NCI-H1930 (cell line): ENCODE measurements at regions not wholly inside any gene's neighbourhood (a gene's known extent, or its start where the extent isn't known, plus 50 kb on each side); places are given as distances from the start of the nearest gene placed in this dataset.
"Not testable (repeated sequence)": the region's sequence is repeated elsewhere in the genome, so short reads cannot be mapped to it uniquely, and the experiment has no call there.

Experiments
- DNase-seq, 2 experiments: peaks; one replicate each; lab custom pipeline; 2025; lab: John Stamatoyannopoulos, UW

GRCh38 chr4:181108237-181108636 is 1135.0 kb upstream of the TENM3 start:
- DNase-seq: no peak

- DNase-seq: no peak
Measured at GRCh38 chr4:181119186-181119585, 1124.0 kb upstream of the TENM3 start.

GRCh38 chr4:181121733-181122132 is 1121.5 kb upstream of the TENM3 start:
- no peak for DNase-seq

DNA sequence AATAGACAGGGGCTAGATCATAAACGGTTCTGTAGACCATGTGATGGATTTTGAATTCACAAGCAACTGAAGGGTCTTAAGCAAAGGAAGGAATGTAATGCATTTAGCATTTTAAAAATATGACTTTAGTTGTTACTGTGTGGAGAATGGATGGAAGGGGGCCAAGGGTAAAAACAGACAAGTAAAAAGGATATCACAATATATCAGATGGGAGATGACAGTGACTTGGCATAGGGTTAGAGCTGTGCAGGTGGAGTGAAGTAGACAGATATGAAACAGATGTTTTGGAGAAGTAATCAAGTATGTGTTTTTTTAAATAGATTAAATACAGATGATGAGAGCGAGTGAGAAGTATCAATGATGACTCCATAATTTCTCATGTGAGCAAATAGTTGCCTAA is 1116.0 kb upstream of the TENM3 start:
- DNase-seq: no peak

DNA sequence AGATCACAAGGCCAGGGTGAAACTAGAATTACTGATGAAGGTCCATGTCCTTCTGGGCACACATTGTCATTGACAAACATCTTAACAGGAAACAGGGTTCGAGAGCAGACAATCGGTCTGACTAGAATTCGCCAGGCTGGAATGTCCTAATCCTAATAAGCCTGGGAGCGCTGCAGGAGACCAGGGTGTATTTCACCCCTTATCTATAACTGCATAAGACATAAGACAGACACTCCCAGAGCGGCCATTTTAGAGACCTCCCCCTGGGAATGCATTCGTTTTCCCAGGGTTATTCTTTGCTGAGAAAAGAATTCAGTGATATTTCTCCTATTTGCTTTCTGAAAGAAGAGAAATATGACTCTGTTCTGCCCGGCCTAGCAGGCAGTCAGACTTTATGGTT is 1112.9 kb upstream of the TENM3 start:
- DNase-seq: not testable (repeated sequence)

DNA sequence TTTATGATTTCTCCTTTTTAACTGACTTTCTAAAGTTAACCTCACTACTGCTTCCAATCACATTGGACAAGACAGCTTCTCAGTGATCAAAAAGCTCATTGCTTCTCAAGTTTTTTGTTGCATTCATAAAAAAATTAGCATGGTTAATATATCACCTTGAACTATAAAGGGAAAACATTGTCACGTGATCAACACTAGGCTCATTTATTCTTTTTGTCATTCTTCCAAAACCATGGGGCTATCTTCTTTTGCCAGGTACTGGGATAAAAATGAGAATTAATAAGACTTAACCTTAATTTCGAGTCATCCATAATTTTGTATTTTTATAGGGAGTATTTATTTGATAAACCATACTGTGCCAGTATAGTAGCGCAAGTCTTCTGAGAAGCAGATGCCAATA is 1105.9 kb upstream of the TENM3 start:
- DNase-seq: no peak

DNA sequence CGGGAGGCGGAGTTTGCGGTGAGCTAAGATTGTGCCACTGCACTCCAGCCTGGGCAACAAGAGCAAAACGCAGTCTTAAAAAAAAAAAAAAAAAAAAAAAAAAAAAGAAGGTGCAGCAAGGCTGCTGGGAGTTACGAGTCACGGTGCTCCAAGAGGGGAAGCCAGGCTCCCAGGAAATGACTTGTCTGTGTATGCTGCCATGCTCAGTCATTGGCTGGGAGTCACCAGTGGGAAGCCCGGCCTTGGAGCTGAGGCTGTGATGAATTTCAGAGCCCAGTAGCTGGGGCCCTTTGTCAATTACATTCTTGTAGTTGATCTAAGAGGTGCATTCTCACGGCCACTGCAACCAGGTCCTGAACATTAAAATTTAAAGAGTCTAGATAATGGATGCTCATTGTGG is 1105.1 kb upstream of the TENM3 start:
- DNase-seq: no peak

DNA sequence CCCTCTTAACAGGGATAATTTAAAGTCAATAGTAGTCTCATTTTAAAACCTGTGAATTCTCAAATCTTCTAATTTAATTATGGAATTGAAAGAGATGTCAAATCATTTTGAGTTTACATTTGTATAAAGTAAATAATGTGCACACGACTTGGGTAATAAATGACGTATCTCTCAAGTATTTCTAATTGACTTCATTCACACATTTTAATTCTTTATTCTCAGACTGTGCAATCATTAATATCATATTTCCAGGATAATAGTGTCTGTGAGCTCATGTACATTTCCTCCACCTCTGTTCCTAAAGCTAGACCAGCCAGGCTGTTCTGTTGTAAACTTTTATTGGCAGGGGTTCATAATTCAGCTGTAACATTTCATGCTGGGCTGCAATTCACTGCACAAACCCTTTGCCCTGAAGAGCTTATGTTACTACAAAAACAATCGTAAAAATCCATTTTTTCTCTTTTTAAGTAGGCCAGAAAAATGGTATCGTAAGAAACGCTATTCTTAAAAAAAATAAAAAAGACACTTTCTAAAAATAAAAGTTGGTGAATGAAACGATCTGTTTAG is 1103.1 kb upstream of the TENM3 start:
- DNase-seq: no peak

GRCh38 chr4:181143250-181143854 is 1099.8 kb upstream of the TENM3 start:
- DNase-seq: peak; percentile 46 to 71

- DNase-seq: no peak
Measured at GRCh38 chr4:181146051-181146450, 1097.2 kb upstream of the TENM3 start.

- DNase-seq: no peak
Measured at GRCh38 chr4:181147416-181147951, 1095.7 kb upstream of the TENM3 start.

DNA sequence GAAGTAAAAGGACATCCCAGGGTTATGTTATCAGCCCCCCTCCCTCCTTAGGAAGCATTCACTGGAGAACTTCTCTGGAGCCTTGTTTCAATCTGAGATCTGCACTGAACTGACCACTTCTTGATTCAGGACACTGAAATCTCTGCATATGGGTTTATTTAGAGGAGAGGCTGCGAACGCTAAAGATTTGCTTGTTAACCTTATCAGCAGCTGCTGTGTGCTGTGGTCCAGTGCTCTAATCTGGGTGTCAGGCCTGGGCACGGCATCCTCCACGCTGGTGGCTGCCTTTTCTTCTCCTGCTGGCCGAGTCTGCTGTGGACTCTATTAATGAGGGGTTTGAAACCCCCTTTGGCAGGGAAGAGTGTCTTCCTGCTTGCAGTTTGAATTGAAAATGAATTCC is 1094.7 kb upstream of the TENM3 start:
- DNase-seq: no peak

- no peak for DNase-seq
Measured at GRCh38 chr4:181150191-181150590, 1093.0 kb upstream of the TENM3 start.

GRCh38 chr4:181151856-181152255 is 1091.3 kb upstream of the TENM3 start:
- DNase-seq: no peak

- DNase-seq: no peak
Measured at GRCh38 chr4:181157647-181158046, 1085.6 kb upstream of the TENM3 start.

- no peak for DNase-seq
Measured at GRCh38 chr4:181158971-181159370, 1084.2 kb upstream of the TENM3 start.

DNA sequence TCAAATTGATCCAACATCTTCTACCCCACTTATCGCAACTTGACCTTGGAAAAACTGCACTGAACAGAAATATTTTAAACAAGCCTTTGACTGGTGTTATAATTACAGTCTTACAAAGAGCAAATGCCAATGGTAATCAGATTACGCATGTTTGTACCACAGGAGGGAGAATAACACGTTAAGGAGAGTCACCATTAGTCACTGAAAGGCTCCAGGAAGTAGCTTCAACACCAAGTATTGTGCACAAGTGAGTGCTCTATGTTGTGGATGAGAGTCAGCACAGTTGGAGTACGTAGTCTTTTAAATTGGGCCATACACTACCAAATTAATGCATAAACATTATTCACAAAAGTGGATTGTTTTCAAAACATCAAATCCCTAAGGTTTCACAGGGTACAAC is 1081.5 kb upstream of the TENM3 start:
- no peak for DNase-seq

GRCh38 chr4:181162266-181162665 is 1080.9 kb upstream of the TENM3 start:
- no peak for DNase-seq

- no peak for DNase-seq
Measured at GRCh38 chr4:181162676-181163075, 1080.5 kb upstream of the TENM3 start.

- DNase-seq: no peak
Measured at GRCh38 chr4:181166742-181167399, 1076.3 kb upstream of the TENM3 start.

GRCh38 chr4:181168011-181168805 is 1075.0 kb upstream of the TENM3 start:
- DNase-seq: no peak

- DNase-seq: no peak
Measured at GRCh38 chr4:181173046-181173445, 1070.2 kb upstream of the TENM3 start.

- no peak for DNase-seq
Measured at GRCh38 chr4:181176306-181176705, 1066.9 kb upstream of the TENM3 start.
